Fibroblast of lung (primary cell): ENCODE measurements at regions not wholly inside any gene's neighbourhood (a gene's known extent, or its start where the extent isn't known, plus 50 kb on each side); places are given as distances from the start of the nearest gene placed in this dataset.

Experiments used
- EZH2 ChIP-seq: IDR thresholded peaks from 2 replicates; pipeline ENCODE4 v1.5.1; 2012; ENCODE audit warnings: low read length, control low read depth, mild to moderate bottlenecking; ENCODE audit errors: missing control alignments
- TF ChIP-seq, protein P1 (sequence below), 2 donors: IDR thresholded peaks in 1 of 2; conservative IDR thresholded peaks in 1 of 2; 1 replicate in 1 of 2; 2 replicates in 1 of 2; pipeline ENCODE4 v1.5.1; 2011 to 2012; ENCODE audit warnings: low read length in 2 of 2, control low read depth in 1 of 2, inconsistent platforms in 1 of 2, low read depth in 1 of 2, mild to moderate bottlenecking in 1 of 2

GRCh38 chr3:18030371-18030870 lies 288.0 kb upstream of the TBC1D5 start:
- TF ChIP-seq, protein P1, sequence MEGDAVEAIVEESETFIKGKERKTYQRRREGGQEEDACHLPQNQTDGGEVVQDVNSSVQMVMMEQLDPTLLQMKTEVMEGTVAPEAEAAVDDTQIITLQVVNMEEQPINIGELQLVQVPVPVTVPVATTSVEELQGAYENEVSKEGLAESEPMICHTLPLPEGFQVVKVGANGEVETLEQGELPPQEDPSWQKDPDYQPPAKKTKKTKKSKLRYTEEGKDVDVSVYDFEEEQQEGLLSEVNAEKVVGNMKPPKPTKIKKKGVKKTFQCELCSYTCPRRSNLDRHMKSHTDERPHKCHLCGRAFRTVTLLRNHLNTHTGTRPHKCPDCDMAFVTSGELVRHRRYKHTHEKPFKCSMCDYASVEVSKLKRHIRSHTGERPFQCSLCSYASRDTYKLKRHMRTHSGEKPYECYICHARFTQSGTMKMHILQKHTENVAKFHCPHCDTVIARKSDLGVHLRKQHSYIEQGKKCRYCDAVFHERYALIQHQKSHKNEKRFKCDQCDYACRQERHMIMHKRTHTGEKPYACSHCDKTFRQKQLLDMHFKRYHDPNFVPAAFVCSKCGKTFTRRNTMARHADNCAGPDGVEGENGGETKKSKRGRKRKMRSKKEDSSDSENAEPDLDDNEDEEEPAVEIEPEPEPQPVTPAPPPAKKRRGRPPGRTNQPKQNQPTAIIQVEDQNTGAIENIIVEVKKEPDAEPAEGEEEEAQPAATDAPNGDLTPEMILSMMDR (conservative IDR thresholded peaks at IDR 0.05 in 1 of 2, IDR thresholded peaks at IDR 0.05 in 1 of 2; ENCODE audit: low read depth in 1 of 2, low read length in 2 of 2) = no peak
- TF ChIP-seq EZH2 = no peak
